ENCODE measurements at regions not wholly inside any gene's neighbourhood (a gene's known extent, or its start where the extent isn't known, plus 50 kb on each side); places are given as distances from the start of the nearest gene placed in this dataset.

DNA sequence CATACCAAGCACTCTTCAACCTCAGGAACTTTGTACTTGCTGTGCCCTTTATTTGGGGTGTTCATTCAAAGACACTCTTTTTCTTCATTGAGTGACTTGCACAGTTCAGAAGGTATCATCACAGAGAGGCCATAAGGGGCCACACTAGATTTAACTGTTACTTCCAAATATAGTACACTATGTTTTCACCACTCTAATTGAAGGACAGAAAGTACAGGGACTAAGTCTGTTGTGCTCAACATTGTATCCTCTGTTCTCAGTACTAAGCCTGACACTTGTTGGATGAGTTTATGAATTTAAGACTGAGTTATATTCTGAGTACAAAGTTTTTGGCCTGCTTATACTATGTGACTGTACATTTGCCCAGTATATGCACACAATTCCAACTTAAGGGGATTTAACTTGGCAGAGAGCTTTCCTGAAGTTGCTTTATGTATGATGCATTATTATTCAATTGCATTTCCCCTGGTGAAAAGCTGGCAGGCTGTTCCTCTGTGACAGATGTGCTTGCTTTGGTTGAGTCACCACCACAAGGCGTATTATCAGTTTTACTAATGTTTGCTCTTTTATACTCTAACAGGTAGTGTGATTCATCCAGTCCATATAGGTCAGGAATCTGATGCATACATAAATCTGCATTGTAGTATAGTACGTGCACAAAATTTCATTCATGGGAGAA, 714.8 kb downstream of the TLR4 start:
- DNase-seq (ENCODE audit: low read depth), result no peak

DNA sequence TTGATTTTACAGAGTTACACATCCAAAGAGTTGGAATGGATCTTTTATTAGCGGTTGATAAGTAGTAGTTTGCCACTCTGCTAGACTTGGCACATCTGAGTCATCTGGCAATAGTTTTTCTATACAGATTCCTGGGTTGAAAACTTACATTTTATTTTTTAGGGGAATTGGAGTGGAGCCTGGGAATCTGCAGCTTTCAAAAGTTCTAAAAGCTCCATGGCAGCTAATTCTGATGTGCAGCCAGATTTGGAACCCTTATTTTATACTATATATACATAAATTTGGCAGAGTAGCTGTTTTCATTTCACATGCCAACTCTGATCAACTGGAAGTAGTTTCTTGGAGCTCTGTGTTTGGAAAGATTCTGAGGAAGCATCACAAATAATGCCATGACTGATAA, 715.5 kb downstream of the TLR4 start:
- no peak for DNase-seq (ENCODE audit: low read depth)

DNA sequence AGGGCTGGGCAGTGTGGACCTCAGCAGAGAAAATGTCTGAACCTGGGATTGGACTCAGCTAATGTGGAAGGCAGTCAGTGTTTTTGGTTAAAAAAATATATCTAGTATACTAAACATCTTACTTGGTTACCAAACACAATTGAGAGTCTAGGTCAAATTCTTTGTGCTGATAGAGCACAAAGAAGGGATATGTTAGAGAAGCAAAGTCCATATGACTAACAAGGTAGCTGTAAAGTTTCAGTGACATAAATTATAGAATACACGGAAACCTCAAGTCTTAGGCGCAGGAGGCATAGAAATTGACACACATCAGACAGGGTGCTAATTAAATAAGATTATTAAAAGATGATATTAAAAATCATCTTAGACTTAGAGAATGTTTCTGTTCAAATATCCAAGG, 718.3 kb downstream of the TLR4 start:
- DNase-seq (ENCODE audit: low read depth), result no peak

- no peak for DNase-seq (ENCODE audit: low read depth)
These were observed 718.8 kb downstream of the TLR4 start for GRCh38 chr9:118423021-118423420.

DNA sequence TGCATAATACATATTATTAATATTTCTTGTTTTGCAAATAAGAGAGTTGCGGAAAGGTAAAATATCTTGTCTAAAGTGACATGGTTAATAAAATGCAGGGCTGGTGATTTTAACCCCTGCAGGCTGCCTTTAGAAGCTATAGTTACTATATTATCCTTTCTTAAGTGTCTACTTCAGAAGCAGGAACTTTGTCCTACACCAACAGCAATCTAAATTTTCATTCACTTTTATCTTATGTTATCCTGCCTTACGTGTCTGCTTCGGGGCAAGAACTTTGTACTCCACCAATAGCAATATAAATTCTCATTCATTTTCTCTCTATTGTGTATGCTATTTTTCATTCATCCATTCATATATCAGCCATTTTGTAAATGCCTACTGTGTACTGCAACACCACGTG, 719.5 kb downstream of the TLR4 start:
- no peak for DNase-seq (ENCODE audit: low read depth)

DNA sequence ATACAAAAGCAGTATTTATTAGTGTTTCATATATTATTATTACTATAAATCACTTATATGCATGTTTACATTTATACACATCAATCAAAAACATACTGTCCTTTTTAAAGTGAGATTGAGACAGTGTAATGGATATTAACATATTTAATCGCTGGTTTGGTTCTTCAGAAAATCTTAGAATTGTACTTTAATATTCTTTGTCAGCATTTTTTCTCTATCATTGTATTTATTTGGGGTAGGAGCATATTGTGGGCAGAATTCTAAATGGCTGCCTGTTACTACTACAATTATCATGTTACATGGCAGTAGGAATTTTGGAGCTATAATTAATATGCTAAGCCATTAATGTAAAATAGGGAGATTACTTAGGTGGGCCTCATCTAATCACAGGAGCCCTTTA, 722.6 kb downstream of the TLR4 start:
- no peak for DNase-seq (ENCODE audit: low read depth)

DNA sequence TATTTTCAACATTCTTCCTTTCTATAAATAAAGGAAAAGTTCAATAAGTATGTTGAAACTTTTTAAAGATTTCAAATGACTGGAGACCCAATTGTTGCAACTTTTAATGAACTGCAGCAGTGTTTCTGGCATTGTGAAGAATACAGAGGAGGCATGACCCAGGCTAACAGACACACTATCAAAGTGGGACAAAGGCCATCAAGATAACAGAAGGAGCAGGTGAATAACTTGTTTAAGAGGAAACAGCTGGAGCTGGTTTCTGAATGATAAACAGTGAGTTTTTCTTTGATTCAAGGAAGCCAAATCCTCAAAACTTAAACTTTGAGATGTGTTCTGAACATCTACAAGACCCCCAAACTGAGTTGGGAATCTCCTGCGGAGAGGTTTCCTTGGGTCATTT, 734.6 kb downstream of the TLR4 start:
- DNase-seq (ENCODE audit: low read depth), result no peak

GRCh38 chr9:118439441-118439840, 735.2 kb downstream of the TLR4 start:
- no peak for DNase-seq (ENCODE audit: low read depth)

DNA sequence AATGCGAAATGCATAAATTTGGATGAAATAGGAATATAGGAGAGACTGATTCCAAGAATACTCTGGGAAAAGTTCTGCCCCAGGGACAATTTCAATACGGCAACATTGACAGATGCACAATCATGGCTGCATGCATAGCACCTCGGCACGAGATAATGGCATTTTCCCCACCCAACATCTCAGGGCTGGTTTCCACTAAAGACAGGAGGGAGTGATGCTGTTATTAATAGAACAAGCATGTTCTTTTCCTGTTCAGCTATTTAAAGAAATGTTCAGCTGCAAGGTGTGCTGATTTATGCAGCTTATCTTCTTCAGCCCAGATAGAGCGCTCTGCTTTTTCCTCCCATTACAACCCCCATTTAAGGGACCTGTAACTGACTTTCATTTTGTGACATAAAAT, 740.2 kb downstream of the TLR4 start:
- no peak for DNase-seq (ENCODE audit: low read depth)

GRCh38 chr9:118446943-118447639, 742.9 kb downstream of the TLR4 start:
- no peak for DNase-seq (ENCODE audit: low read depth)

DNA sequence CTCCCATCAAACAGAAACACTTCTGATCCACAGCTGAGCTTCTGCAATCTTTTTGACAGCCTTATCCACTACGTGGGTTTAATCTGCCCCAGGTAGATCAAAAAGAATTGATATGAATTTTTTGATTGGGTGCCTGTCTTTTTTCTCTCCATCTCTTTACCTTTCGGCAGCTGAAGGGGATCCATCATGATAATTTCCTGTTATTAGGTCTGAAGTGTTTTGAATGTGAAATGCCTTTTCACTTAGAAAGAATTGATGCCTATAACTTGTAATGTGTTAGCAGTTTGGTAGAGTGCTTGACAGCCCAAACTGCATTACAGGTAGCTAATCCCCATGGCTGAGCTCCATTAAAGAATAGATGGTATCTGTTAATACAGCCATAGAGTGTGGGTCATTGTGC, 745.4 kb downstream of the TLR4 start:
- no peak for DNase-seq (ENCODE audit: low read depth)

GRCh38 chr9:118455259-118455658, 751.1 kb downstream of the TLR4 start:
- DNase-seq (ENCODE audit: low read depth), result no peak

GRCh38 chr9:118455788-118456187, 751.6 kb downstream of the TLR4 start:
- DNase-seq (ENCODE audit: low read depth), result no peak

GRCh38 chr9:118457171-118458000, 753.2 kb downstream of the TLR4 start:
- no peak for DNase-seq (ENCODE audit: low read depth)

GRCh38 chr9:118459913-118460312, 755.7 kb downstream of the TLR4 start:
- no peak for DNase-seq (ENCODE audit: low read depth)

DNA sequence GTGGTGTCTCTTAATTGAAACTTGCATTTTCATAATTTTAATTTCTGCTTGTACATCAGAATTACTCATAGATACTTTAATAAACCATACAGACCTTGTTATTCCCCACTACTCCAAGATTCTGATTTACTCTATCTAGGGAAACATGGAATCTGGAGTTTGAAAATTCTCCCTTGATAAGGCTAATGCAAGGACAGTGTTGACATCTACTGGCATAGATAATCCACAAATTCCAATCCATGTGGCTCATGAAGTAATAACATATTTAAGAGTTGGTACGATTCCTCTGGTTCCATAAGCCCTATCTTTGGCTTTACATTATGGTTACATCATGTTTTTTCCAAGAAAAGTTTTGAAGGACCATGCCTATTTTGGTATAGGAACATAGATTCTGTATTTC, 759.2 kb downstream of the TLR4 start:
- no peak for DNase-seq (ENCODE audit: low read depth)

GRCh38 chr9:118473521-118473920, 769.3 kb downstream of the TLR4 start:
- no peak for DNase-seq (ENCODE audit: low read depth)

DNA sequence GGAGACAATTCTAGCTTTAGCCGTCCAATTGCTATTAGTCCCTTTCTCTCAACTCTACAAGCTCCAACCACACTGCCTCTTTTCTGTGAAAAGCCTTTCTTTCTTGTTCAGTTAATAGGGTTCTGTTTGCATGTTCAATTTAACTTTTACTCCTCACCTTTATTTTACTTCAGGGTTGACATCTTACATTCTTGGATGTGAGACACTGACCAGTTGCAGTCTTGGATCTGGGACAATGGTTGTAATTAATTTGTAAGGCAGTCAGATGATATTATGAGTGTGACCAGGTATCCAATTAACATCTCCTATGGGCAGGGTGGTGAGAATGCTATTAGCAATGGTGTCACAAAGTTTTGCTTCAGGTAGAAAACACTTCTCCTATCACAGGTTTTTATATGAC, 774.5 kb downstream of the TLR4 start:
- no peak for DNase-seq (ENCODE audit: low read depth)

DNA sequence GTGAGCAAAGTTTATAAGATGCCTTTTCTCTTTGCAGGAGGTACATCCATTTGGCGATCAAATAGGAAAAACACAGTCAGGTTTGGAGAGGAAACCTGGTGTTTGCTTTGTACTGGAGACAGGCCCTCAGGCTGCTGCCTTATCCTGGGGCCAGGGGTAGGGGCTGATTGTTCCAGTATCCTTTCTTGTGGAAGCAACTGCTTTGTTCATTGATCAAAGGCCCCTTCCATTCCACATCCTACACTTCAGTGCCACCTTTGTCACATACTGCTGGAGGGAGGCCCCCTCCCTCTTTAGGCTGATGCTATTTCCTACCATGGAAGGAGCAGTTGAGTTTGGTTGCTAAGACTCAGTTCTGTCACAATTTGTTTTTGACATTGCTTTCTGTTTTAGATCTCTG, 778.1 kb downstream of the TLR4 start:
- no peak for DNase-seq (ENCODE audit: low read depth)

DNA sequence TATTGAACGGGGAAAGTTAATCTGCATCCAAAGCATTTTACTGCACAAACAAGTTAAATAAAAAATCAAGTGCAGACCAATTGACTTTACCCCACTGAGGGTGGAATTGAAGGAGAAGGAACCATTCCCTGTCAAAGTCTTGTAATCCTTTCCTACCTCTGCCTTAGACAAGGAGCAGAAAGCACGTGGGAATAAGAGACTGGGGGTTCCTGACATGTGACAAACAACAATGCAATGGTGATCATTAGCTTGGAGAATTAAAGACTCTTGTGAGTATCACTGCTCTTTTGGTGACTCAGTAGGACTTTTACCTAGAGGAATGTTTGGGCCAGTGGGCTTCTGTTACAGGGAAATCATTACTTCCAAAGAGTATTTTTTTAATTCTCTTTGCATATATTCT, 779.5 kb downstream of the TLR4 start:
- DNase-seq (ENCODE audit: low read depth), result no peak

- no peak for DNase-seq (ENCODE audit: low read depth)
These were observed 799.0 kb downstream of the TLR4 start for GRCh38 chr9:118503236-118503635.

GRCh38 chr9:118510711-118511110, 806.5 kb downstream of the TLR4 start:
- DNase-seq (ENCODE audit: low read depth), result no peak

DNA sequence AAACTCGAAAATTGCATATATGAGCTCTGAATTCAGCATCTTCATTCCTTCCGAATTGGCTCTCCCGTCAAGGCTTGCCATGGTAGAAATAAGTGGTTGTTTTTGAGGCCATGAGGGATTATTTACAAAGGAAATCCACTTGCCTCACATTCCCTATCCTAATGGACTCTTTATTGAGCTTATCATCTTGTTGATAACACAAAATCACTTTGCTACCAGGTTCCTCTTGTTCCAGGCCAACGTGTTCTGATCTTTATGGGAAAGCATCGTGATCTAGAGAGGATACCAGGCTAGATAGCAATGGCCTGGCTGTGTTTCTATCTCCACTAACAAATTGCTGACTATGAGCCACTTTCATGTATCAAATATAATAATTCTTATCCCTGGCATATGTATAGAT, 811.7 kb downstream of the TLR4 start:
- DNase-seq (ENCODE audit: low read depth), result no peak

All from stimulated activated CD8-positive, alpha-beta memory T cell treated with anti-CD3 and anti-CD28 coated beads, Interleukin-4, amount 100 ng/mL, for 24 hours (primary cell).